OCI-LY3 (cell line): ENCODE measurements at regions not wholly inside any gene's neighbourhood (a gene's known extent, or its start where the extent isn't known, plus 50 kb on each side); places are given as distances from the start of the nearest gene placed in this dataset.

Experiments
- CTCF ChIP-seq: fragments of 200-600, 300-600 bp; sonication (generic); IDR thresholded peaks from 2 replicates; pipeline ENCODE4 v1.5.1; 2014; ENCODE audit warnings: antibody characterized with exemption, low read length, low read depth
- EZH2phosphoT487 ChIP-seq: fragments of 200-600 bp; shearing (Covaris generic); IDR thresholded peaks from 2 replicates; pipeline ENCODE4 v1.6.1; 2018; ENCODE audit warnings: antibody characterized with exemption, mixed run types, low read depth

- TF ChIP-seq CTCF: peak; percentile 78
- TF ChIP-seq EZH2phosphoT487: no peak
Observed at GRCh38 chr12:17992002-17992656, 97.9 kb downstream of the RERGL start.
